HG03442 (cell line): ENCODE measurements at regions not wholly inside any gene's neighbourhood (a gene's known extent, or its start where the extent isn't known, plus 50 kb on each side); places are given as distances from the start of the nearest gene placed in this dataset.

ENCODE experiments used
- ATAC-seq: cut with Tn5 transposase; IDR thresholded peaks from one replicate; pipeline ENCODE4 v1.9.1; 2021; ENCODE audit warnings: mild to moderate bottlenecking, moderate library complexity; ENCODE audit not compliant: unreplicated experiment

DNA sequence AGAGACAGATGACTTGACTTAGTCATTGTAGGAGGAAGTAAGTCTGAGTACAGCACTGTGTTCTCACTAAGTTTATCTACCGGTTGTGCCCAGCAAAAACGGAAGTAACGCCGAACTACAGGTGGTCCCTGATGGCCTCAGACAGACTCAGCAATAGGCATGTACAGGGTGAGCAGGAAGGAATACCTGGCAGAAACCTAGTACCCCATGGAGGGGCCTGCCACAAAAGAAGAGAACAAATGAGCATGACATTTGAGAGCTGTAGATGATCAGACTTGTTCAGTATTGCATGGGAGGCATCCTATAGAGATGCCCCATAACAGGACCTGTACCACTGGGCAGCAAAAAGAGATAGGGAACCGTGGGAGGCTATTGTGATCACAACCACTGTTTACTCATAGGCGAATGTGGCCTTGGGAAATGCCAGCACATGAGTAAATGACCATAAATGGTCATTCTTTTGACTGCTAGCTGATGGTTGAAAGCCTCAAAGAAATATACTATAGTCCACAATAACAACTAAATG is 106.4 kb upstream of the TAB2 start:
- ATAC-seq = peak; percentile 56

DNA sequence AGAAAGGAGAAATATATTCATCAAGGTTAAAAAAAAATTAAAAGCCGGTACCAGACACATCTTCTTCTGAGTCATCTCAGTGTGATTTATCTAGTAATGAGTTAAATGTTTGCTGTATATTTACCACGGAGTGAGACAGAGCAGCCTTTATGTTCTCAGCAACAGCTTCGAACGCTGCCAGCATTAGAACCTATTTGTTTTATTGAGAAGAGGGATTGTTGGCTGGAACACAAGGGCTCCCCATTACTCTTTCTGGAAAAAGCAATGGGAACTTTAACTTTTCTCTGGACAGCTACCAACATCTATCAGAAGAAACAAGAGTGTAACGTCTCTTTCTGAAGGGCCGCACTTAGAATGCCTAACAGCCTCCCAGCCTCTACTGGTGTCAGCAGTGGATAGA is 105.3 kb upstream of the TAB2 start:
- no peak for ATAC-seq

DNA sequence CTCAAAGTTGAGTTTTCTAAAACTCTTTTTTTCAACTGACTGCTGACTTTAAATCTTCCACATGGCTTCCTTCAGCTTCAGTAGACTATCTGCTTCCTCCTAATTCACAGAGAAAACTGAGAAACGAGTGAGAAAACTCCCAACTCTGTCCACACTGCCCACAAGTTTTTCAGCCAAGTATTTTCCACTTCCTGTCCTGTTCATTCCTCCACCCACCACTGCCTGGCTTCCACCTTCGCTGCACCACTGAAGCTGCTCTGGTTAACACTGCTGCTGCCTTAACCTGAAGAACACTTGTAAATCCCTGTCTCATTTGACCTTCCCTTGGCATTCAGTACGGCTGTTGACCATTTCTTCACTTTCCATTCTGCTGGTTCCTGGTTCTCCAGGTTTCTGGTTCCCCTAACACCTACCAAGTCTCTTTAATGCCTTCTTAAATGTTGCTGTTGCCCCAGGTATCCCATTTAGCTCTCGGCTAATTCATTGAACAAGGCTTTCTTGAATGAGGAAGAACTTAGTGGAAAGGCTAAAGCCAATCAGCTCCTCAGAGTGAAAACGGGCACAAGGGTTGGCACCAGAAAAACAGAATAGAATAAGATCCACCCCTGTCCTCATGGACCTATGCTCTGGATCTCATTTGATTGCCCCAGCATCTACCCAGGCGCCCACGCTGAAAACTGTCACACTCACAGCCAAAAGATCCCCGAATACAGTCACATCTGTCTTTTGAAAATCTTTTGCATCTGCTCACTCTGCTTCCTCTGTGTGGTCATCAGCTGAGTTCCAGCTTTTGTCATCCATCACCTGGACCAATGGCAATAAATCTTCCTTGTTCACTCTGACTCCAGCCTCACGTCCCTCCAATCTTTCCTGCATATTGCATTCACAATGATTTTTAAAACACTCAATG is 104.4 kb upstream of the TAB2 start:
- ATAC-seq = peak; percentile 21

DNA sequence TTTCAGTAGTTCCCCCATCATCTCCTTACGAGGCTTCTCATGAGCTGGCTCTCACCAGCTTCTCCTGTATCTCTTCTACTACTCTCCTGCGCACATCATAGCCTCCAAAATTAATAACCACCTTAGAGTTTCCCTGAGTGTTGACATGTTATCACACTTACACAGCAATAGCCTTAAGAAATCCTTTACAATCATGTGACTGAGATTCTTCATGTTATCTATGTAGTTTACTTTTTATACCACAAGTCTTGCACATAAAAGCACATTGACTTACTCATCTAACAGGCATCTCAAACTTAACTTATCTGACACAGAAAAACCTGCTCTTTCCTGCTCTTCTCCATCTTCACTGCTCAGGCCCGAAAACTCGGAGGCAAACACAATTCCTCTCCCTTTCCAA is 103.7 kb upstream of the TAB2 start:
- ATAC-seq = no peak

DNA sequence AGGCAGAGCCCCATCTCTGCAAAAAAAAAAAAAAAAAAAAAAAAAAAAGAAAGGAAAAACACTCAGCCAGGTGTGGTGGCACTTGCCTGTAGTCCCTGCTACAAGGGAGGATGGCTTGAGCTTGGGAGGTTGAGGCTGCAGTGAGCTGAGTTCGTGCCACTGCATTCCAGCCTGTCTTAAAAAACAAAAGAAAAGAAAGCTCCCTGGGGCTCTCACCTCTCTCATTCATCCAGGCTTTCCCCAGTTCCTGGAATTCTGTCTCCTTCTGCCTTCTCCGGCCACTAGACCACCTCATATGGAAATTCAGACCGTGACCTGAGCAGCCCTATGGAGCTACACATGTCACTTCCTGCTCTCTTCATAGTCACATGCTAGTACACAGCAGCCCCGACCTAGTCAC is 101.1 kb upstream of the TAB2 start:
- no peak for ATAC-seq

DNA sequence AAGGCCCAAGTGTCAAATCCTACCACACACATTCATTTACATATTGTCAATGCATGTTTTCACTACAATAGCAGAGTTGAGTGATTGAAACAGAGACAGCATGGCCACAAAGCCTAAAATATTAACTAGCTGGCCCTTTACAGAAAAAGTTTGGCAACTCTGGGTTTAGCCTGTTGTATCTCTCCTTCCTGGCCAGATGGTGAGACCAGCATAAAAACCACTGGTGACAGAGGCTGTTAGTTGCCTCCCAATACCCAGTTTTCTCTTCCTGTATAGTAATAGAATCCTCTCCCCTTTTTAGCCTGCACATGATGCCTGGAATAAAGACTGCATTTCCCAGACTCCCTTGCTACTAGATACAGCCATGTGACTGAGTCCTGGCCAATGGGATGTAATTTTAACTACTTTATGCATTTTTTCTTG is 100.0 kb upstream of the TAB2 start:
- peak; percentile 58 for ATAC-seq

DNA sequence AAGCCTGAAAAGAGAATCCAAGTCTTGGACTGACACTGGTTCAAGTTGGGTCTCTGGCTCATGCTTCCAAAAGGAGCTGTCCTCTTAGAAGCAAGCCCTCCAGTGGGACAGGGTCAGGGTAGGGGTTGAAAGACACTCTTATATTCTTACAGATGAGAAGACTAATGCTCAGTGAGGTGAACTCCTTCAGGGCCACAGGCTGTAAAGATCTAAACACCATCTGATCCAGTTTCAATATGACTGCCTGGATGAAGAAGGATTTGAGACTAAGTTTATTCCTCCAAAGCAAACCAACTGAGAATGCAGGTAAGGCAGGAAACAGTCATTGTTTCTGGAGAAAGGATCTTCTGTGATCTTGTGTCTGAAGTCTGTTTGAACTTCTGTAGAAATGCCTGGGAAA is 99.0 kb upstream of the TAB2 start:
- no peak for ATAC-seq

DNA sequence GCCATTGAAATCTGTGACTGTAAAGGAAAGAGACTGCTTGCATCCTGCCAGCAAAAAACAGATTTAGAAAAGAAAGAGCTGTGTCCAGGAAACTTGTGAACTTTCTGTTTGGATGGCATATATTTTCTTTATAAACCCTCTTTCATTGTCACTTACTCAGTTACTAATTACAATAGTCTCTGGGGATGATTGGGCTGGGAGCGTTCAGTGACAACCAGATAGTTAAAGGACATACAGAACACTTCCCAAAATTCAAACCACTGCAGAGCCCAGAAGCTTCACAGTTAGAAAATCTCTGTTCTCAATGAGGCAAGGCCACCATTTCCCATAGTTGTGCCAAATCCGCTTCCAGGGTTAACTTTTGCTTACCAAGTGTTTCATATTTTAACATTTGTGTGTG is 98.6 kb upstream of the TAB2 start:
- ATAC-seq = no peak

DNA sequence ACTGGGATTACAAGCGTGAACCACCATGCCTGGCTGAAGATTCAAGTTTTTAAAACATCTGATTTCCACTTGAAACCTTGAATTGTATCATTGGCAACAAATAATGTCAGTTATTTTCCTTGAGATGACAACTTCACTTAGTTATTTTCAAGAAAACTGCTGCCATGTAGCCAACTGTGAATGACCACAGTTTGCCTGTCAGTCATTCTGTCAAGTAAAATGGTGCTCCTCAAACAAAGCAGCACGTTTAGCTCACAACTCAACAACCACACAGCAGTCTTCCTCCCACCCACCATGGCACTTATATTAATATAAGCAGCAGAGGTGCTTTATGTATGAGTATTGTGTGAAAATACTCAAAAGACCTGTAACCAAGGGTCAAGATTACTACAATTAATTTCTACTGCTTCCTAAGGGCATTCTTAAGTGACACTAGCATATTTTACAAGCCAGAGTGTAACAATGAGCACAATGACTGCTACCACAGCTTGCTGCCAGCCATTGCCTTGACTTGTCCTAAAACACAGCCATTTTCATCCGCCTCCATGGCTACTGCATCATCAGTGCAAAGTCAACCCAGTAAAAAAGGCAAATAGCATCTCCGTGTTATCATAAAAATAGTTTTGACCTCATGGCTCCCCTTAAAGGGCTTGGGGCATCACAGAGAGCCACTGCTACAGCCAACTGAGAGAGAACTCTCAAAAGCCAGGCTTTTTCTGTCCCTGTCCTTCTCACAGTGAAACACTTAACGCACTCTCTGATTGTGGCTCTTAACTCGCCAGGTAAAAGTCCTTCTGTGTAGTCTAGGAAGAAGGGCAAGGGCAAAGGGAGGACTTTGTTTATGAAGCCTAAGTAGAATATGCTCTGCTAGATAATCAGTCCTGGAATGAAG is 96.4 kb upstream of the TAB2 start:
- ATAC-seq = no peak

DNA sequence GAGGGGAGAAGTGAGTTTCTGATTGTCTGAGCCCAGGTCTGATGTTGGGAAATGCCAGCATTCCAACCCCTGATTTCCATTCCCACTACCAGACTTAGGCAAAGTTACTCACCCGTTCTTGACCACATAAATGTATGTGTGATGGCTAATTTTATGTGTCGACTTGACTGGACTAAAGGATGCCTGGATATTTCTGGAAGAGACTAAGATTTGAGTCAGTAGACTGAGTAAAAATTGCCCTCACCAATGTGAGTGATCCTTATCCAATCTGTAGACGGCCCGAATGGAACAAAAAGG is 95.8 kb upstream of the TAB2 start:
- ATAC-seq = no peak

DNA sequence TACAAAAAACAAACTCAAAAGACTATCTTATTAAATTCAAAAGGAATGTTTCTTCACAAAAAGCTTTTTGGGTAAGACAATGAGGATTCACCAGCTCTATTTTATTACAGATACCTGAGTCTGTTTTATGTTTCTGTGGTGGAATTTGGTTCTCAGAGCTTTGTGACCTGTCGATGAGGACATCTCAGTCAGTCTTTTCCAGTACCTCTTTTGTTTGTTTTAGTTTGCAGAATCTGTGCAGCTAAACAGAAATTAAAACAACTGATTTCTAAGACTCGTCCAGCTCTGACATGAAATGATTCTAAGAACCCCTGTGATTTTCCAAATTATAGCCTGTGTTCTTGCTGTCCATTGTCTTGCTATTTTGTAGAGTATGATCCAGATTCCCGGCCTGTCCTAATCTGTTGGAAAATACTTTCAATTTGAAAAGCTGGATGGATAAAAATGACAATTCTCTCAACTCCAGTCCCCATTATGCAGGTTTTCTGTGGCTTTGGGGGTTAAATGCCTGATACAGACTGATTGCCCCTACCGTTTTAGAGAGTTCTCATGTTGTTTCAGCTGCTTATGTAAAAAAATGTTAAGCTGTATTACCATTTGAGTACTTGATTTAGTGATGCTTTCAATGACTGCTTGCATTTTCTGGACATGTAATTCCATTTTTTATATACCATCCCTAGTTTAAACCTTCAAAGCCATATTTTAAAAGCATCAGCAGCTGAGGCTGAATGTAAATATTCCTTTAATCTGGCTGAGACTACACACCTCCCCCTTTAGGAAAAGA is 94.2 kb upstream of the TAB2 start:
- ATAC-seq = no peak

DNA sequence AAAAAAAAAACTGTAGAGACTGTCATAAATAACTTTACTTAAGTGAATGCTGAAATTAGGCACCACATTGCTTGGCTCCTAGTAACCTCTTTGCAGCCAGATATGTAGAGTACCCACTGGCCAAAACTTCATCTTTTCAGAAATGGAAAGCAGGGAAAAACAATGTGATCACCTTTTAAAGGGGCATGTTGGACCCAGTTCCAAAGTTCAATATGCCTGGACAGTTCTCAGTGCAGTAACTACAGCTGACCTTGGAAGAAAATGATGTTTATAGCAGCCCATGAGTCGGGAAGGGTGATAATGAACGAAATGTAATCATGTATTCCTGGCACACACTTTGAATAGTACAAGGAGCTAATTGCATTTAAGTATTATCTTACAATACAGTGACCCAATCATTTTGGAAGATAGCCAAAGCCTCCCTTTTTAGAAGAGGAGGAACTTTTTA is 93.6 kb upstream of the TAB2 start:
- no peak for ATAC-seq

DNA sequence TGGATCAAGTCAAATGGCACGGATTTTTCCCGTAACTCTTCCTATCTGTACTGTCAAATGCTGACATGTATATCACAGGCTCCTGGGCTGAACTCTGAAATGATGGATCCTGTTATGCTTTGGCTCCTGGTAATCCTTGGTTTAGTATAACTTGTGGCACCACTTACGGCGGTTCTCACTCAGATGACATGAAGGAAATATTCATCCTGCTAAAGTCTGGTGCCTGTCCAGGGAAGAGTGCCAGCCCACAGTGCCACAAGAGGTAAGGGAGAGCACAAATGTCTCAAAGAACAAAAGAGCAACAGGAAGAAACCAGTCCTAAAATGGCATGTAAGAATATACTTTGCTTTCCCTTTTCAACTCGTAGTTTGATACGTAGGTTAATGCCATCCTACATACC is 93.1 kb upstream of the TAB2 start:
- ATAC-seq = no peak

DNA sequence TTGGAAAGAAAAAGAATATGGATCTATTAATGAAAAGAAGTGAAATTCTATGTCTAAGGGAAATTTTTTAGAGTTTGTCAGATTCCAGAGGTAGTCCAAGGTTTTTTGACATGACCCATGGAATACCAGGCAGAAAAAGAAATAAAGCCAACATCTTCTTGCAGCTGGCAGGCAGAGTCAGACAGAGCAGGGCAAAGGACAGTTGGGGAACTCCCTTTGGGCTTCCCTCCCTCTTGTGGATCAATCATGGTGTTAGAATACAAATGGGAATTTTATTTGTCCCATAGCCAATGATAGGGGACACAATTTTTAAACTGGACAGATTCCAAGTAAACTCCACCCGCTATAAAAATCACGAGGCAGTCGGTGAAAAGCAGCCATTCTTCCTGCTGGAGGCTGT is 92.1 kb upstream of the TAB2 start:
- ATAC-seq = no peak

DNA sequence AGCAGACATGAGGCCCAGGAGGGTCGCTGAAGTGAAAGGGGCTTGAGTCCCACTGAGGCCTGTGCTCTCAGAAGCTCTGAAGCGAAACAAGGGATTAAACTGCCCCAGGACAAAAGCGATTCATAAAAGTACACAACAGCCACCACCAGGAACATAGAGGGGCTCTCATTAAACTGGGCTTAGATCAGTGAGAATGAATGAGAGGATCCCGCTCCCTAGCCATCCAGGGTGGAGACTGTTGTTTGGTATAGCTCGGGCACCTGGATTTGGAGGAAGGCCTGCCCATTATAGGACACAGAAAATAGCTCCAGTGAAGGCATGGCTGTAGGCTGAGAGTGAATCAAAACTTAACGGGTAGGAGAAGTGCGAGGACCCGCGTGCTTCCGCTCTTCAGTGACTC is 91.6 kb upstream of the TAB2 start:
- no peak for ATAC-seq

DNA sequence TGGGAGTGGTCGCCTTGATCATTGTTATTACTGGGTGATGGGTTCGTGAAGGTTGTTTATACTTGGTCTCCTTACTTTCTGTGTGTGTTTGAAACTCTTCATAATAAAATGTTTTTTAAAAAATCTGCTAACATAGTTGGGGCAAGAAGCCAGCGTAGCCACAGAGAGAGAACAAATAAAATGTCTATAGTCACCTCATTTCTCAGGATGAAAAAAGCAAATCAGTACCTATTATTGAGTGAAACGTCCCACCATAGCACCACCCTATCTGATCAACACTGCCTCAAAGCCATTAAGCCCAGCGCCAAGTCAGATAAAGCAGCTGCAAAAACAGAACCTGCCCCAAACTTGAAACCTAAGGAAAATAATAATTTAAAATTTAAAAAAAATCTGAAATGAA is 89.7 kb upstream of the TAB2 start:
- ATAC-seq = no peak

DNA sequence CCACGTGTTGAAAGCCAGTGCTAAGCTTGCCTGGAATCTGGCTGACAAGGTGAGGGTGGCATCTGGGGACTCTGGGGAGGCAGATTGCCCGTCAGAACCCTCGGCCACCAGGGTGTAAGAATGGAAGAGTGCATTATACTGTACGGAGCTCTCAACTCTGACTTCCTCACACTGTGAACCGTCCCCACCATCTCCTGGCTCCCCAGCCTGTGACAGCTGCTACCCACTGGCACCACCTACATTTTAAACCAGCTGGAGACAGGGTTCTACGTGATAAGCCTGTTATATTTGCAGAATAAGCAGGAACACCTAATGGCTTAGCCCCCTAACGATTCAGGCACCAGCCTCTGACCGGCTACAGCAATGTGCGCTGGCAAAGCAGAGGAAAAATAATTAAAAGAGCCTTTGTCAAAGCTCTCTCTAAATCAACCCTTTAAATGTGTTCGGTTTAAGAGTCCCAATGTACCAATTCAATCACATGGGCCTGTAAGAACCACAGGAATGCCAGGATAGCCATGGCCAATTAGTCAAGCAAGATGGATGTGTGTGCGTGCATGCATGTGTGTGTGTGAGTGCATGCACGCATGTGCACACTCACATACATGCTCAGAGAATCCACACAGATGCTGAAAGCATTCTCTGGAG is 89.1 kb upstream of the TAB2 start:
- ATAC-seq = no peak

DNA sequence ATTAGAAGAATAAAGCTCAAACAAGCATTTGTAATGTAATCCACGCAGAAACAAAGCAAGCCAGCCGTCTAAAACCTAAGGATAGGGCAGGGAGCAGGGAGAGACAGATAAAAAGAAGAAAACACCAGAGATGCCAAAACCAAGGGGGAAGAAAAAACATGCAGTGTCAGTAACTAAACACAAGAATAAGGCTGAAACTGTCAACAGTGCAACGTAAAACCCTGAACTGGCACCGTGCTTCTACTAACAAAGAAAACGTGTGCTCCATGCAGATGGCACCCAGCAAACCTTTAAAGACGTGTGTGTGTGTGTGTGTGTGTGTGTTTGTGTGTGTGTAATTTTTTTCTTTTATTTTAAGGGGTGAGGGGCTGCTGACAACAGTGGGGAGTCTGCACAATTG is 88.4 kb upstream of the TAB2 start:
- no peak for ATAC-seq

DNA sequence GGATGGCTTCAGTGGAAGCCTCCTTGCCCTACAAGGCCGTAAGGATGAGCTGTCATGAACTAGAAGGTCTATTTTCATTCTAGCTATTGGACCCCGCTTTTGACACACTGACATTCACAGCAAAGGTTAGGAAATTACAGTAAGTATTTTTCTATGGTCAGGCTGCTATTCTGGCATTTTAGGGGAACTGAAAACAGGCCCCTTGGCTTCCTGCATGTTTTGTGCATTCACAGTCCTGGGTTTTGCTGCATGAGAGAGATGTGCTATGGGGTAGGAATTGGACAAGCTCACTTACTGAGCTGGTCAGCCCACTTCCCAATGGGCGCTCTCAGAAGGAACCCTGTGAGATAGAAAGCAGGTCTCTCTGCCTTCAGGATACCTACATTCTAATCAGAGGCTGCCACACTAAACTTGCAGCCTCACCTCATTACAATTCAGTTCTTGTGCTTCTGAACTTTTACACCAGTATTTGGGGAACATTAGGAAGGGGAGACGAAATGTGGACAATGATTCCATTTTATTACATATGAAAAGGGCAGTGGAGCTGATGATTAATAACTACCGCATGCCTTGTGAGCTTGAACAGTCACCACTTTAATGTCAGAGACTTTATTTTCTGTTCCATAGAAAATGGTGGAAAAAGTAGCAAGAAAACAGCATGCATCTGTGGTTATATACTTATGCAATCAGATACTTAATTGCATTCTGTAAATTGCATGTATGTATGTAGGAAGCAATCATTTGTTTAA is 86.6 kb upstream of the TAB2 start:
- ATAC-seq = no peak

DNA sequence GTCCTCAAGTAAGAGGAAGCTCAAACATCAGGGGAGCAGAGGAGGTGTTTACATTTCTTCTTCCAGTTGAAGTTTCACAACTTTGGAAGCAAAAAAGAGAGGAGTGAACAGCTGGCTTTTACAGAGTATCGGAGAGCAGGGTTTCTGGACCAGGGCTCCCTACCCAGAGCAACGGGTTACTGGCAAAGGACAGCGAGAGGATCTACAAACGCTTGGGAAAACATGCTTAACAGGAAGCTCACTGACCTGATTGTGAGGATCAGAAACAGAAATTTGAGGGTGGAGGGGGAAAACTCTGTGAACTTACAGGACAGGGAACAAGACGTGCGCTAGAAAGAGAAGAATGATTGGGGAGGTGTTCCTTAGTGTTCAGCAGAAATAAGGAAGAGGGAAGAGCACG is 85.7 kb upstream of the TAB2 start:
- ATAC-seq = no peak
